ENCODE measurements at regions not wholly inside any gene's neighbourhood (a gene's known extent, or its start where the extent isn't known, plus 50 kb on each side); places are given as distances from the start of the nearest gene placed in this dataset.

DNA sequence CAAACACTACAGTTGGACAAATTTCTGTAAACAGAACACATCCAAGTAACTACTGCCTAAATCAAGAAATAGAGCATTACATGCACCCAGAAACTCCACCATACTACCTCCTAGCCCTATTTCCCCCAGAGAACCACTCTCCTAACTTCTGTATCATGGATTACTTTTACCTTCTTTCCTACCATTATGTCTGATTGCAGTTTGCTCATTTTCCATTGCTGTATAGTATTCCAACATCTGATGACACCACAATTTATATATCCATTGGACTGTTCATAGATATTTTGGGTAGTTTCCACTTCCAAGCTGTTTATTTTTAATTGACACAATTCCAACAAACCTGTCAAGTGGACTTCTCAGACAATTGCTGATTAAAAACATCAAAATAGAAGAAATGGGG lies 271.1 kb downstream of the CDC5L start:
- Histone ChIP-seq H3K18ac (ENCODE audit: insufficient read length, low read depth, low read length) (no peak overlapping the region), H2BK12ac (ENCODE audit: insufficient read length, low read depth, low read length) (no peak overlapping the region), H3K79me1 (ENCODE audit: insufficient read depth, low read depth, low read length, poor library complexity, severe bottlenecking) (no peaks in the 10 kb centered on the region), H2BK20ac (ENCODE audit: low read depth, low read length, poor library complexity, severe bottlenecking) (no peak overlapping the region), H2BK15ac (ENCODE audit: low read depth, low read length) (no peak overlapping the region), H2AK5ac (ENCODE audit: insufficient read length, low read length) (no peak overlapping the region), H2BK5ac (ENCODE audit: insufficient read length, low read length) (no peak overlapping the region), H3K79me2 (ENCODE audit: insufficient read depth, low read length) (no peaks in the 10 kb centered on the region), H4K5ac (ENCODE audit: insufficient read length, low read depth, low read length) (no peak overlapping the region), H3K23ac (ENCODE audit: insufficient read length, low read depth, low read length) (no peak overlapping the region), H3K27ac (ENCODE audit: insufficient read length, low read depth, low read length) (no peak overlapping the region), H3K4me1 (ENCODE audit: insufficient read depth, low read length) (peaks cover 20% of the 10 kb centered on the region), H3K27me3 (ENCODE audit: insufficient read depth, low read length) (no peaks in the 10 kb centered on the region), H3K4ac (ENCODE audit: low read depth, low read length) (no peak overlapping the region), H3K23me2 (ENCODE audit: insufficient read length, low read depth, low read length, poor library complexity, severe bottlenecking) (no peaks in the 10 kb centered on the region), H2AFZ (ENCODE audit: low read length) (no peak overlapping the region), H3K9ac (ENCODE audit: extremely low read depth, insufficient read length, low read length) (no peak overlapping the region), H4K91ac (ENCODE audit: insufficient read length, low read depth, low read length) (no peak overlapping the region), H4K20me1 (ENCODE audit: control insufficient read depth, insufficient read depth, insufficient read length) (no peaks in the 10 kb centered on the region), H4K8ac (replicated peaks; ENCODE audit: insufficient read length, low read depth, low read length) (no peak overlapping the region), H3K14ac (ENCODE audit: insufficient read depth, low read length) (no peak overlapping the region), H2BK120ac (ENCODE audit: low read depth, low read length, poor library complexity, severe bottlenecking) (no peak overlapping the region), H3T11ph (ENCODE audit: low read length) (no peak overlapping the region), H3K4me2 (ENCODE audit: insufficient read depth, insufficient read length, low read length) (no peak overlapping the region), H3K9me3 (ENCODE audit: control insufficient read depth, low read depth, low read length) (no peaks in the 10 kb centered on the region), H3K56ac (ENCODE audit: insufficient read length, low read depth, low read length) (no peak overlapping the region)
- no peak for DNase-seq
- H3K27me3 Mint-ChIP-seq (ENCODE audit: low read depth) = peaks cover 4% of the 10 kb centered on the region; the same call in 1 of the 2 replicates
- H3K36me3 Mint-ChIP-seq (ENCODE audit: insufficient read depth in 1 of 3, low read depth in 3 of 3) = peaks cover 0 to 4% (median 0%) of the 10 kb centered on the region in 3 experiments; a peak in 2 of 7 replicates
- H3K4me3 Mint-ChIP-seq = no peak overlapping the region
- H3K4me1 Mint-ChIP-seq = peaks cover 41 to 44% of the 10 kb centered on the region in 2 experiments
- TF ChIP-seq, protein P1, sequence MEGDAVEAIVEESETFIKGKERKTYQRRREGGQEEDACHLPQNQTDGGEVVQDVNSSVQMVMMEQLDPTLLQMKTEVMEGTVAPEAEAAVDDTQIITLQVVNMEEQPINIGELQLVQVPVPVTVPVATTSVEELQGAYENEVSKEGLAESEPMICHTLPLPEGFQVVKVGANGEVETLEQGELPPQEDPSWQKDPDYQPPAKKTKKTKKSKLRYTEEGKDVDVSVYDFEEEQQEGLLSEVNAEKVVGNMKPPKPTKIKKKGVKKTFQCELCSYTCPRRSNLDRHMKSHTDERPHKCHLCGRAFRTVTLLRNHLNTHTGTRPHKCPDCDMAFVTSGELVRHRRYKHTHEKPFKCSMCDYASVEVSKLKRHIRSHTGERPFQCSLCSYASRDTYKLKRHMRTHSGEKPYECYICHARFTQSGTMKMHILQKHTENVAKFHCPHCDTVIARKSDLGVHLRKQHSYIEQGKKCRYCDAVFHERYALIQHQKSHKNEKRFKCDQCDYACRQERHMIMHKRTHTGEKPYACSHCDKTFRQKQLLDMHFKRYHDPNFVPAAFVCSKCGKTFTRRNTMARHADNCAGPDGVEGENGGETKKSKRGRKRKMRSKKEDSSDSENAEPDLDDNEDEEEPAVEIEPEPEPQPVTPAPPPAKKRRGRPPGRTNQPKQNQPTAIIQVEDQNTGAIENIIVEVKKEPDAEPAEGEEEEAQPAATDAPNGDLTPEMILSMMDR (conservative IDR thresholded peaks at IDR 0.05) = no peak
- H3K27ac Mint-ChIP-seq = peak overlapping the region in 1 of 3 experiments; percentile 14; a peak in 1 of 7 replicates
- H3K9me3 Mint-ChIP-seq = peaks cover 3 to 6% of the 10 kb centered on the region in 2 experiments; a peak in 3 of 5 replicates

All from H9 (cell line).